Middle frontal gyrus (tissue), 1 donor: ENCODE measurements at regions not wholly inside any gene's neighbourhood (a gene's known extent, or its start where the extent isn't known, plus 50 kb on each side); places are given as distances from the start of the nearest gene placed in this dataset.

ENCODE experiments used
- DNase-seq: peaks from one replicate; pipeline ENCODE4 v3.0.0-alpha.2; 2015; ENCODE audit warnings: low spot score; ENCODE audit errors: extremely low spot score

GRCh38 chrX:113133316-113133715 lies 292.7 kb upstream of the AMOT start:
- no peak for DNase-seq

GRCh38 chrX:113124693-113125092 lies 284.1 kb upstream of the AMOT start:
- no peak for DNase-seq

- DNase-seq = no peak
These were observed 234.9 kb upstream of the AMOT start for GRCh38 chrX:113075521-113075920.

GRCh38 chrX:113059714-113060113 lies 219.1 kb upstream of the AMOT start:
- DNase-seq = no peak

GRCh38 chrX:113058634-113059033 lies 218.0 kb upstream of the AMOT start:
- DNase-seq = no peak

GRCh38 chrX:113048896-113049295 lies 208.3 kb upstream of the AMOT start:
- no peak for DNase-seq

- DNase-seq = no peak
These were observed 207.8 kb upstream of the AMOT start for GRCh38 chrX:113048480-113048879.

- DNase-seq = no peak
These were observed 193.5 kb upstream of the AMOT start for GRCh38 chrX:113033966-113034680.

GRCh38 chrX:113019958-113020357 lies 179.3 kb upstream of the AMOT start:
- no peak for DNase-seq

GRCh38 chrX:113009837-113010236 lies 169.2 kb upstream of the AMOT start:
- no peak for DNase-seq

GRCh38 chrX:113009029-113009428 lies 168.4 kb upstream of the AMOT start:
- no peak for DNase-seq

- no peak for DNase-seq
These were observed 161.2 kb upstream of the AMOT start for GRCh38 chrX:113001836-113002235.

- DNase-seq = no peak
These were observed 157.4 kb upstream of the AMOT start for GRCh38 chrX:112997991-112998390.

- no peak for DNase-seq
These were observed 151.2 kb upstream of the AMOT start for GRCh38 chrX:112991801-112992200.

GRCh38 chrX:112979879-112980278 lies 139.2 kb upstream of the AMOT start:
- no peak for DNase-seq

GRCh38 chrX:112968351-112969133 lies 127.9 kb upstream of the AMOT start:
- no peak for DNase-seq

GRCh38 chrX:112967903-112968302 lies 127.3 kb upstream of the AMOT start:
- DNase-seq = no peak

- DNase-seq = no peak
These were observed 126.7 kb upstream of the AMOT start for GRCh38 chrX:112967341-112967740.

- DNase-seq = no peak
These were observed 121.3 kb upstream of the AMOT start for GRCh38 chrX:112961981-112962380.

GRCh38 chrX:112947981-112948615 lies 107.5 kb upstream of the AMOT start:
- no peak for DNase-seq

GRCh38 chrX:112946227-112946626 lies 105.6 kb upstream of the AMOT start:
- no peak for DNase-seq

- DNase-seq = no peak
These were observed 105.2 kb upstream of the AMOT start for GRCh38 chrX:112945826-112946225.
